Loucy (cell line): ENCODE measurements at regions not wholly inside any gene's neighbourhood (a gene's known extent, or its start where the extent isn't known, plus 50 kb on each side); places are given as distances from the start of the nearest gene placed in this dataset.

Source experiments
- EZH2phosphoT487 ChIP-seq: fragments of 200-600 bp; IDR thresholded peaks from 2 replicates; pipeline ENCODE4 v1.6.1; 2018; ENCODE audit warnings: antibody characterized with exemption, mild to moderate bottlenecking, moderate library complexity, borderline replicate concordance
- TF ChIP-seq, protein P1 (sequence below): fragments of 200-600 bp; sonication (generic); conservative IDR thresholded peaks from 2 replicates; pipeline ENCODE4 v1.5.1; 2014; ENCODE audit warnings: mild to moderate bottlenecking, antibody characterized with exemption, low read length

DNA sequence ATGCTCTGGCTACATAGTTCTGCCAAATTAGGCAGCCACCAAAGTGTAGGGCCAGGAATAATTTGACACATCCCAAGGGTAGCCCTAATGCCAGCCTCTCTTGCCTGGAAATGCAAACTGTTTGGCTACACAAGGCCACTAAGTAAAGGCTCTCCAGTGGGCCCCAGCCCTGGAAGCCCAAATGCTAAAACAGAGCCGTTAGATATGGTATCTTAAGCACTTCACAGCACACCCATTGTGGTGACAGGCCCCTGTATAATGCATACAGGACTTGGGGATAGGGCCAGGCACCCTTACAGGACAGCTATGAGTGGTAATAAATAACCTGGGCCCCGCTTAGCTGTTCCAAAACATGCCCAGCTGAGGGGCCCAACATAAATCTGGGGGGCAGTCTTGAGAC lies 623.9 kb downstream of the BCOR start:
- TF ChIP-seq, protein P1, sequence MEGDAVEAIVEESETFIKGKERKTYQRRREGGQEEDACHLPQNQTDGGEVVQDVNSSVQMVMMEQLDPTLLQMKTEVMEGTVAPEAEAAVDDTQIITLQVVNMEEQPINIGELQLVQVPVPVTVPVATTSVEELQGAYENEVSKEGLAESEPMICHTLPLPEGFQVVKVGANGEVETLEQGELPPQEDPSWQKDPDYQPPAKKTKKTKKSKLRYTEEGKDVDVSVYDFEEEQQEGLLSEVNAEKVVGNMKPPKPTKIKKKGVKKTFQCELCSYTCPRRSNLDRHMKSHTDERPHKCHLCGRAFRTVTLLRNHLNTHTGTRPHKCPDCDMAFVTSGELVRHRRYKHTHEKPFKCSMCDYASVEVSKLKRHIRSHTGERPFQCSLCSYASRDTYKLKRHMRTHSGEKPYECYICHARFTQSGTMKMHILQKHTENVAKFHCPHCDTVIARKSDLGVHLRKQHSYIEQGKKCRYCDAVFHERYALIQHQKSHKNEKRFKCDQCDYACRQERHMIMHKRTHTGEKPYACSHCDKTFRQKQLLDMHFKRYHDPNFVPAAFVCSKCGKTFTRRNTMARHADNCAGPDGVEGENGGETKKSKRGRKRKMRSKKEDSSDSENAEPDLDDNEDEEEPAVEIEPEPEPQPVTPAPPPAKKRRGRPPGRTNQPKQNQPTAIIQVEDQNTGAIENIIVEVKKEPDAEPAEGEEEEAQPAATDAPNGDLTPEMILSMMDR: no peak
- no peak for TF ChIP-seq EZH2phosphoT487
